ENCODE measurements at regions not wholly inside any gene's neighbourhood (a gene's known extent, or its start where the extent isn't known, plus 50 kb on each side); places are given as distances from the start of the nearest gene placed in this dataset.

- DNase-seq = no peak
Measured at GRCh38 chr21:16865632-16866031, 647.2 kb upstream of the CXADR start.

GRCh38 chr21:16866851-16867250 is 646.0 kb upstream of the CXADR start:
- DNase-seq = no peak

GRCh38 chr21:16870103-16870502 is 642.7 kb upstream of the CXADR start:
- no peak for DNase-seq

- no peak for DNase-seq
Measured at GRCh38 chr21:16872616-16873015, 640.2 kb upstream of the CXADR start.

- no peak for DNase-seq
Measured at GRCh38 chr21:16873176-16873575, 639.7 kb upstream of the CXADR start.

- DNase-seq = no peak
Measured at GRCh38 chr21:16873596-16873995, 639.2 kb upstream of the CXADR start.

- no peak for DNase-seq
Measured at GRCh38 chr21:16879479-16879878, 633.4 kb upstream of the CXADR start.

GRCh38 chr21:16891821-16892220 is 621.0 kb upstream of the CXADR start:
- DNase-seq = no peak

- no peak for DNase-seq
Measured at GRCh38 chr21:16900685-16901084, 612.2 kb upstream of the CXADR start.

GRCh38 chr21:16908077-16908476 is 604.8 kb upstream of the CXADR start:
- DNase-seq = no peak

- DNase-seq = no peak
Measured at GRCh38 chr21:16910435-16911165, 602.2 kb upstream of the CXADR start.

- no peak for DNase-seq
Measured at GRCh38 chr21:16911166-16911607, 601.7 kb upstream of the CXADR start.

- no peak for DNase-seq
Measured at GRCh38 chr21:16912075-16912474, 600.8 kb upstream of the CXADR start.

- DNase-seq = no peak
Measured at GRCh38 chr21:16913010-16913409, 599.8 kb upstream of the CXADR start.

- DNase-seq = no peak
Measured at GRCh38 chr21:16928439-16928838, 584.4 kb upstream of the CXADR start.

- DNase-seq = no peak
Measured at GRCh38 chr21:16932314-16932713, 580.5 kb upstream of the CXADR start.

GRCh38 chr21:16942703-16943102 is 570.1 kb upstream of the CXADR start:
- no peak for DNase-seq

GRCh38 chr21:16943231-16943630 is 569.6 kb upstream of the CXADR start:
- DNase-seq = no peak

GRCh38 chr21:16945580-16945979 is 567.3 kb upstream of the CXADR start:
- no peak for DNase-seq

- DNase-seq = no peak
Measured at GRCh38 chr21:16956824-16957223, 556.0 kb upstream of the CXADR start.

GRCh38 chr21:16965424-16965823 is 547.4 kb upstream of the CXADR start:
- no peak for DNase-seq

- no peak for DNase-seq
Measured at GRCh38 chr21:16968436-16968835, 544.4 kb upstream of the CXADR start.

- DNase-seq = no peak
Measured at GRCh38 chr21:16969636-16970035, 543.2 kb upstream of the CXADR start.

GRCh38 chr21:16974060-16974459 is 538.8 kb upstream of the CXADR start:
- no peak for DNase-seq

GRCh38 chr21:16976193-16976592 is 536.6 kb upstream of the CXADR start:
- DNase-seq = no peak

Measured in activated CD4-positive, alpha-beta T cell treated with anti-CD3 and anti-CD28 coated beads, Interleukin-2, amount 50 U/mL, for 4 hours (primary cell).